Fibroblast of villous mesenchyme (primary cell): ENCODE measurements at regions not wholly inside any gene's neighbourhood (a gene's known extent, or its start where the extent isn't known, plus 50 kb on each side); places are given as distances from the start of the nearest gene placed in this dataset.
A peak's percentile ranks its signal among the peaks of the same experiment; 100 is the strongest.

Source experiments
- DNase-seq: peaks from one replicate; pipeline ENCODE4 v3.0.0-alpha.2; 2010; ENCODE audit warnings: low read depth
- H3K4me3 ChIP-seq: 2 replicates; pipeline ENCODE4 v1.5.1; 2011; ENCODE audit warnings: low read depth, mild to moderate bottlenecking, low read length
- TF ChIP-seq, protein P1 (sequence below): IDR thresholded peaks from 2 replicates; pipeline ENCODE4 v1.5.1; 2012; ENCODE audit warnings: low read depth, mild to moderate bottlenecking, low read length; ENCODE audit not compliant: insufficient read depth

GRCh38 chr1:115233598-115233997 lies 104.5 kb downstream of the NGF start:
- TF ChIP-seq, protein P1, sequence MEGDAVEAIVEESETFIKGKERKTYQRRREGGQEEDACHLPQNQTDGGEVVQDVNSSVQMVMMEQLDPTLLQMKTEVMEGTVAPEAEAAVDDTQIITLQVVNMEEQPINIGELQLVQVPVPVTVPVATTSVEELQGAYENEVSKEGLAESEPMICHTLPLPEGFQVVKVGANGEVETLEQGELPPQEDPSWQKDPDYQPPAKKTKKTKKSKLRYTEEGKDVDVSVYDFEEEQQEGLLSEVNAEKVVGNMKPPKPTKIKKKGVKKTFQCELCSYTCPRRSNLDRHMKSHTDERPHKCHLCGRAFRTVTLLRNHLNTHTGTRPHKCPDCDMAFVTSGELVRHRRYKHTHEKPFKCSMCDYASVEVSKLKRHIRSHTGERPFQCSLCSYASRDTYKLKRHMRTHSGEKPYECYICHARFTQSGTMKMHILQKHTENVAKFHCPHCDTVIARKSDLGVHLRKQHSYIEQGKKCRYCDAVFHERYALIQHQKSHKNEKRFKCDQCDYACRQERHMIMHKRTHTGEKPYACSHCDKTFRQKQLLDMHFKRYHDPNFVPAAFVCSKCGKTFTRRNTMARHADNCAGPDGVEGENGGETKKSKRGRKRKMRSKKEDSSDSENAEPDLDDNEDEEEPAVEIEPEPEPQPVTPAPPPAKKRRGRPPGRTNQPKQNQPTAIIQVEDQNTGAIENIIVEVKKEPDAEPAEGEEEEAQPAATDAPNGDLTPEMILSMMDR = no peak
- no peak overlapping the region for H3K4me3 ChIP-seq
- peak; percentile 29 for DNase-seq

DNA sequence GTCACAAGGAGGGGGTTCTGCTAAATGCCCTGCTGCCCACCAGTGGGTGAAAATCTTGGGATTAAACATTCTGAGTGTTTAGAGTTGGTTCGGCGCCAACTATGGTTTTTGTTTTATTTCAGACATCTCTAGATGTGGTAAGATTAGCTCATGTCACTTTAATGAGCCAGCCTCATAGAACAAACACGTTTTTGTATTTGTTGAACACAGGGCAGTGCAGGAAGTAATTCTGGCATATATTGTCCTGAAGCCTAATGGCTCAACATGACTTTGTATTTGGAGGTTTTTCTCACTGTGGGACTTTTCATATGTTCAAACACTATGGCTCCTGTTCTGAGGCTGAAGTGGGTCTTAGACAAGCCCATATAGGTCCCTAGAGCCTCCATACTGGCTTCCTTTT lies 107.8 kb downstream of the NGF start:
- H3K4me3 ChIP-seq = no peak overlapping the region
- no peak for DNase-seq
- TF ChIP-seq, protein P1 = no peak

DNA sequence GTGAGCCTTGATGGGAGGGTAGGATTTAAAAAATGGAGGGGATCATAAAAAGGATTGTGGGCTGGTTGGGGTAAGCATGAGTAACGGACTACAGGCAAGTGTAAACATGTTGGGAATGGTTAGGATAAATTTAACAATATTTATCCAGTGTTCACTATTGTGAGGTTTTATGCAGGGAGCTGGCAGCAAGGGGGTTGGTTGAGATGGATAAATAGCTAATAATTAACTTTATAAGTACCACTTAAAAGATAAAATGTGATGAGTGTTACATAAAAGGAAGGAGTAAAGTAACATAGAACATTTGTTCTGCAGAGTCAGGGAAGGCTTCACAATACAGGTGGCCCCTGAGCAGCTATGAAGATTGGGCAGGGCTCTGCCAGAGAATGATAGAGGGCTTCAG lies 109.0 kb downstream of the NGF start:
- H3K4me3 ChIP-seq = no peak overlapping the region
- DNase-seq = no peak
- TF ChIP-seq, protein P1 = no peak

DNA sequence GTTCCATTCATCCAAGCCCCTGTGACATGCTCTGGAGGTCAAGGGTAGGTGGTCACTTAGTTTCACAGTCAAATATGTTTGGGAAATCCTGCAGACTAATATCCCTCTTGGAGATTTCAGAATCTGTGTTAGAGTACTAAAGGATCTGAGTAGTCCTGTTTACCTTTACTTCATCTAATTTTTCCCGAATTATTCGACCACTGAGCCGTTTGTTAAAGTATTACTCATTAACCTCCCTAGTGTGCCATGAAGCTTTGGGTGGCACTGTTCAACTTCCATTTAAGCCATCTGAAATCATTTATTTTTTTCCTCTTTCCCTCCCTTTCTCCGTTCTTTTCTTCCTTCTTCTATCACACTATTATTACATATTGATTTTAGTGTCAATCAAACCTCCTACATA lies 109.9 kb downstream of the NGF start:
- no peak for DNase-seq
- TF ChIP-seq, protein P1 = no peak
- H3K4me3 ChIP-seq = no peak overlapping the region

DNA sequence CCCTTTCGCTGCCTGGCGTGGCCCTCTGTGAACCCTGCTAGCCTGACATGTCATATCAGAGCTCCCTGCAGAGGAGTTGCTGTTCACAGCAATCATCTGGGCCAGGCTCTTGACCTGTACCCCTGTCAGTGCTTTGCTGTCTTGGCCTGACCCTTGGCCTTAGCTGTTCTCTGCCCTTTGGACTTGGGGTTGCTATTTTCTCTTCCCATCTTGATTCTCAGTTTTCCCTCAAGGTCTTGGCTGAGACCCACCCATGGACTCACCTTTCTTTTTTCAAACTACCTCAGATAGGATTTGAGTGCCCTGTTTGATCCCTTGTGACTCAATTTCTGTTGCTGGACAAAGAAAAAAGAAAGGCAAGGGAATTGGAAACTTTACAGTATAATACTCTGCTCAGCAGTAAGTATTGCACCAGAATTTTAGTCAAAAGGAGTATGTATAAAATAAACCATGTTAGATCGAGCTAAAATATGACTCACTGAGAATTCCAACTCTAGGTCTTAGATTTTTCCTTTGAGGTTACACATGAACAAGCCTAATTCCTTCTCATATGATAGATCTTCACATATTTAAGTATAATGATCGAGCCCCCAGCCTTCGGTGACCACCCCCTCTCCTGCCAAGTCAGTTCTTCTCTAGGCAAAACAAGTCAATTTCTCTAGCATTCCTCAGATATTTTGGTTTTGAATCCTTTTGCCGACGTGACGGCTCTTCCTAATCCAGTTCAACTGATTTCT lies 110.5 kb downstream of the NGF start:
- peak; percentile 20 for DNase-seq
- no peak overlapping the region for H3K4me3 ChIP-seq
- TF ChIP-seq, protein P1 = no peak

- no peak overlapping the region for H3K4me3 ChIP-seq
- DNase-seq = peak; percentile 26
- TF ChIP-seq, protein P1 = no peak
These were observed 111.9 kb downstream of the NGF start for GRCh38 chr1:115225993-115226685.
